K562 (cell line): ENCODE measurements at regions not wholly inside any gene's neighbourhood (a gene's known extent, or its start where the extent isn't known, plus 50 kb on each side); places are given as distances from the start of the nearest gene placed in this dataset.

ENCODE experiments used
- ATAC-seq: fragments of 200-7000 bp; cut with Tn5 transposase; 3 replicates; pipeline ENCODE4 v1.9.1; 2020; ENCODE audit warnings: moderate library complexity
- BruUV-seq: library from RNA; stranded (reverse); fragments of 400-500 nt; replicated peaks from 2 replicates; lab custom pipeline; 2021; lab: Mats Ljungman, UMichigan
- CTCF ChIA-PET: fragments of 300-600 bp; formaldehyde crosslinking; extraction: SDS; loops from one replicate; lab custom pipeline; 2021; ENCODE audit warnings: low intra/inter-chr PET ratio; lab: Yijun Ruan, JAX
- POLR2A ChIA-PET: fragments of 300-600, 350-650 bp; sonication (Branson Sonifier 250); formaldehyde crosslinking; extraction: SDS; loops from one replicate; lab custom pipeline; 2021; ENCODE audit warnings: antibody characterized with exemption, inconsistent platforms; lab: Yijun Ruan, JAX
- DNase-seq, 4 experiments: peaks; one replicate each; pipeline versions ENCODE4 v3.0.0 to v3.0.0-alpha.2; 2011 to 2018; ENCODE audit warnings: low spot score in 3 of 4, mixed read lengths in 3 of 4; ENCODE audit errors: extremely low read depth in 1 of 4
- FAIRE-seq: peaks from 2 replicates; lab custom pipeline; 2011; peaks lifted over from hg19 to GRCh38; lab: Jason Lieb, UNC
- H2AFZ ChIP-seq: 2 replicates; pipeline ENCODE4 v1.6.0; 2011; ENCODE audit warnings: low read depth, low read length, control low read depth, inconsistent platforms
- H3K27ac ChIP-seq: fragments of 200-600 bp; 3 replicates; pipeline ENCODE4 v1.8.0; 2011; ENCODE audit warnings: low read depth, mild to moderate bottlenecking, control low read depth, inconsistent platforms, low read length, moderate library complexity, mixed read lengths; ENCODE audit errors: extremely low read depth
- H3K27me3 ChIP-seq, 2 experiments: fragments of 300-600 bp in 1 of 2; 2 replicates in 1 of 2; 3 replicates in 1 of 2; pipeline versions ENCODE4 v1.6.0 to v1.8.0; 2011; ENCODE audit warnings: inconsistent platforms in 2 of 2, low read length in 2 of 2, mild to moderate bottlenecking in 1 of 2, mixed read lengths in 1 of 2, moderate library complexity in 1 of 2; ENCODE audit not compliant: control insufficient read depth in 2 of 2, insufficient read depth in 2 of 2
- H3K36me3 ChIP-seq: fragments of 300-600 bp; 3 replicates; pipeline ENCODE4 v1.8.0; 2011; ENCODE audit warnings: mild to moderate bottlenecking, low read length, inconsistent platforms; ENCODE audit not compliant: control insufficient read depth, insufficient read depth
- H3K4me1 ChIP-seq, 2 experiments: fragments of 200-600 bp in 1 of 2; replicated peaks in 1 of 2; 2 replicates in 1 of 2; 3 replicates in 1 of 2; pipeline versions ENCODE4 v1.5.1 to v1.8.0; 2011; ENCODE audit warnings: inconsistent platforms in 2 of 2, low read length in 2 of 2, mild to moderate bottlenecking in 1 of 2, mixed read lengths in 1 of 2, moderate library complexity in 1 of 2; ENCODE audit not compliant: control insufficient read depth in 2 of 2, insufficient read depth in 2 of 2
- H3K4me2 ChIP-seq: 2 replicates; pipeline ENCODE4 v1.6.1; 2011; ENCODE audit warnings: low read length, control low read depth, inconsistent platforms, mixed read lengths; ENCODE audit not compliant: insufficient read depth
- H3K4me3 ChIP-seq: fragments of 200-600 bp; sonication (generic), shearing (Covaris generic); 2 replicates; pipeline ENCODE4 v1.5.1; 2016; ENCODE audit warnings: control low read depth, inconsistent platforms
- H3K79me2 ChIP-seq: fragments of 200-600 bp; 3 replicates; pipeline ENCODE4 v1.8.0; 2011; ENCODE audit warnings: low read length, inconsistent platforms; ENCODE audit not compliant: control insufficient read depth, insufficient read depth
- H3K9ac ChIP-seq, 2 experiments: 2 replicates each; pipeline versions ENCODE4 v1.6.0 to v1.6.1; 2011; ENCODE audit warnings: low read depth in 2 of 2, low read length in 2 of 2, control low read depth in 1 of 2, inconsistent platforms in 1 of 2, mild to moderate bottlenecking in 1 of 2, mixed read lengths in 1 of 2; ENCODE audit not compliant: insufficient read depth in 1 of 2
- H3K9me1 ChIP-seq: one replicate; pipeline ENCODE4 v1.6.0; 2011; ENCODE audit warnings: inconsistent platforms, mild to moderate bottlenecking, low read length, moderate library complexity; ENCODE audit not compliant: control insufficient read depth, insufficient read depth
- H3K9me3 ChIP-seq: replicated peaks from 2 replicates; pipeline ENCODE4 v1.5.1; 2011; ENCODE audit warnings: low read depth, low read length, inconsistent platforms; ENCODE audit not compliant: control insufficient read depth, insufficient read depth
- H4K20me1 ChIP-seq: replicated peaks from 2 replicates; pipeline ENCODE4 v1.6.1; 2011; ENCODE audit warnings: low read length, inconsistent platforms, mixed read lengths; ENCODE audit not compliant: control insufficient read depth, insufficient read depth
- EGR1 ChIP-seq: fragments of 450-650 bp; conservative IDR thresholded peaks from 2 replicates; pipeline ENCODE4 v1.6.1; 2017; ENCODE audit warnings: mild to moderate bottlenecking
- HEY1 ChIP-seq: fragments of 250-450 bp; sonication (Bioruptor Pico); IDR thresholded peaks from 2 replicates; pipeline ENCODE4 v1.5.0; 2020; ENCODE audit warnings: mild to moderate bottlenecking, moderate library complexity, borderline replicate concordance
- WGBS: fragments of 100-300 bp; shearing (Covaris generic); methylation state at CpG from one replicate; pipeline ENCODE4 v1.1.6; 2016; ENCODE audit warnings: low coverage, mixed read lengths; ENCODE audit not compliant: insufficient coverage; ENCODE audit errors: missing lambda C conversion rate; 5-methylcytosine and 5-hydroxymethylcytosine counted together
- in situ Hi-C: fragments of 300-500 bp; cut with MboI; formaldehyde crosslinking; loops from 4 replicates; pipeline ENCODE4 v1.15.0; 2018; ENCODE audit warnings: inconsistent platforms, mixed read lengths
- intact Hi-C: fragments of 100-400 bp; cut with micrococcal nuclease; formaldehyde crosslinking; loops from 2 replicates; pipeline ENCODE4 v1.14.2; 2022
- TF ChIP-seq, protein P1 (sequence below), 2 experiments: fragments of 450-650 bp in 1 of 2; sonication (generic) in 1 of 2; formaldehyde crosslinking in 1 of 2; IDR thresholded peaks; 2 replicates each; pipeline versions ENCODE4 v1.7.1 to v1.9.0; 2016 to 2022; ENCODE audit warnings: inconsistent platforms in 1 of 2, mild to moderate bottlenecking in 1 of 2, missing genetic modification reagents in 1 of 2

- CTCF ChIA-PET = no interaction called here
- ATAC-seq = no peak
- intact Hi-C loops = no loop called here
- no peak overlapping the region for H3K9ac ChIP-seq
- BruUV-seq = no TSS peak
- DNase-seq = no peak
- H3K4me2 ChIP-seq = no peak overlapping the region
- H3K79me2 ChIP-seq = no peaks in the 10 kb centered on the region
- H3K9me3 ChIP-seq = no peaks in the 10 kb centered on the region
- 0% methylated on average over 6 of the region's 6 CpGs for WGBS
- no peaks in the 10 kb centered on the region for H3K9me1 ChIP-seq
- no peak for TF ChIP-seq EGR1
- TF ChIP-seq HEY1 = no peak
- TF ChIP-seq, protein P1, sequence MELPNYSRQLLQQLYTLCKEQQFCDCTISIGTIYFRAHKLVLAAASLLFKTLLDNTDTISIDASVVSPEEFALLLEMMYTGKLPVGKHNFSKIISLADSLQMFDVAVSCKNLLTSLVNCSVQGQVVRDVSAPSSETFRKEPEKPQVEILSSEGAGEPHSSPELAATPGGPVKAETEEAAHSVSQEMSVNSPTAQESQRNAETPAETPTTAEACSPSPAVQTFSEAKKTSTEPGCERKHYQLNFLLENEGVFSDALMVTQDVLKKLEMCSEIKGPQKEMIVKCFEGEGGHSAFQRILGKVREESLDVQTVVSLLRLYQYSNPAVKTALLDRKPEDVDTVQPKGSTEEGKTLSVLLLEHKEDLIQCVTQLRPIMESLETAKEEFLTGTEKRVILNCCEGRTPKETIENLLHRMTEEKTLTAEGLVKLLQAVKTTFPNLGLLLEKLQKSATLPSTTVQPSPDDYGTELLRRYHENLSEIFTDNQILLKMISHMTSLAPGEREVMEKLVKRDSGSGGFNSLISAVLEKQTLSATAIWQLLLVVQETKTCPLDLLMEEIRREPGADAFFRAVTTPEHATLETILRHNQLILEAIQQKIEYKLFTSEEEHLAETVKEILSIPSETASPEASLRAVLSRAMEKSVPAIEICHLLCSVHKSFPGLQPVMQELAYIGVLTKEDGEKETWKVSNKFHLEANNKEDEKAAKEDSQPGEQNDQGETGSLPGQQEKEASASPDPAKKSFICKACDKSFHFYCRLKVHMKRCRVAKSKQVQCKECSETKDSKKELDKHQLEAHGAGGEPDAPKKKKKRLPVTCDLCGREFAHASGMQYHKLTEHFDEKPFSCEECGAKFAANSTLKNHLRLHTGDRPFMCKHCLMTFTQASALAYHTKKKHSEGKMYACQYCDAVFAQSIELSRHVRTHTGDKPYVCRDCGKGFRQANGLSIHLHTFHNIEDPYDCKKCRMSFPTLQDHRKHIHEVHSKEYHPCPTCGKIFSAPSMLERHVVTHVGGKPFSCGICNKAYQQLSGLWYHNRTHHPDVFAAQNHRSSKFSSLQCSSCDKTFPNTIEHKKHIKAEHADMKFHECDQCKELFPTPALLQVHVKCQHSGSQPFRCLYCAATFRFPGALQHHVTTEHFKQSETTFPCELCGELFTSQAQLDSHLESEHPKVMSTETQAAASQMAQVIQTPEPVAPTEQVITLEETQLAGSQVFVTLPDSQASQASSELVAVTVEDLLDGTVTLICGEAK (IDR thresholded peaks at IDR 0.05) = peak; percentile 35; the same call in 1 of the 2 replicates
- TF ChIP-seq, protein P1 (CRISPR knock-in tag; IDR thresholded peaks at IDR 0.05) = no peak
- POLR2A ChIA-PET = no interaction called here
- H3K4me1 ChIP-seq = no peaks in the 10 kb centered on the region
- no peak for FAIRE-seq
- no peak overlapping the region for H2AFZ ChIP-seq
- peaks cover 0 to 13% of the 10 kb centered on the region in 2 experiments; a peak in 2 of 5 replicates for H3K27me3 ChIP-seq
- no peaks in the 10 kb centered on the region for H4K20me1 ChIP-seq
- H3K27ac ChIP-seq = no peak overlapping the region
- in situ Hi-C loops = no loop called here
- H3K4me3 ChIP-seq = no peak overlapping the region
- H3K36me3 ChIP-seq = no peaks in the 10 kb centered on the region
Observed at GRCh38 chr16:73389085-73389484, 341.2 kb upstream of the ZFHX3 start.
